Thoracic aorta (tissue), 2 donors: ENCODE measurements at regions not wholly inside any gene's neighbourhood (a gene's known extent, or its start where the extent isn't known, plus 50 kb on each side); places are given as distances from the start of the nearest gene placed in this dataset.

ENCODE experiments used
- ATAC-seq: fragments of 150-250 bp; one replicate; pipeline ENCODE4 v1.8.0; 2017; ENCODE audit warnings: low read depth; ENCODE audit not compliant: insufficient number of reproducible peaks, low FRiP score
- DNase-seq: peaks from one replicate; pipeline ENCODE4 v3.0.0-alpha.2; 2020; ENCODE audit warnings: low spot score
- H3K27ac ChIP-seq, 2 donors: fragments of 200-600 bp; sonication (generic); 1 replicate in 1 of 2; 2 replicates in 1 of 2; pipeline ENCODE4 v1.5.1; 2016; ENCODE audit warnings: mild to moderate bottlenecking in 2 of 2, moderate library complexity in 2 of 2
- H3K27me3 ChIP-seq: fragments of 200-600 bp; sonication (generic); replicated peaks from 2 replicates; pipeline ENCODE4 v1.6.0; 2016; ENCODE audit warnings: mild to moderate bottlenecking; ENCODE audit not compliant: insufficient read depth
- H3K36me3 ChIP-seq: fragments of 200-600 bp; sonication (generic); one replicate; pipeline ENCODE4 v1.5.1; 2016
- H3K4me1 ChIP-seq, 2 donors: fragments of 200-600 bp; sonication (generic); 1 replicate in 1 of 2; 2 replicates in 1 of 2; pipeline versions ENCODE4 v1.5.1 to v1.6.0; 2016; ENCODE audit warnings: low read depth in 2 of 2, mild to moderate bottlenecking in 1 of 2; ENCODE audit not compliant: control insufficient read depth in 1 of 2
- H3K4me3 ChIP-seq: fragments of 200-600 bp; sonication (generic); 2 replicates; pipeline ENCODE4 v1.5.1; 2016; ENCODE audit warnings: mild to moderate bottlenecking
- H3K9me3 ChIP-seq: fragments of 200-600 bp; sonication (generic); 2 replicates; pipeline ENCODE4 v1.5.1; 2016
- TF ChIP-seq, protein P1 (sequence below): fragments of 200-600 bp; sonication (generic); IDR thresholded peaks from one replicate; pipeline ENCODE4 v1.5.1; 2019; ENCODE audit warnings: antibody characterized with exemption

DNA sequence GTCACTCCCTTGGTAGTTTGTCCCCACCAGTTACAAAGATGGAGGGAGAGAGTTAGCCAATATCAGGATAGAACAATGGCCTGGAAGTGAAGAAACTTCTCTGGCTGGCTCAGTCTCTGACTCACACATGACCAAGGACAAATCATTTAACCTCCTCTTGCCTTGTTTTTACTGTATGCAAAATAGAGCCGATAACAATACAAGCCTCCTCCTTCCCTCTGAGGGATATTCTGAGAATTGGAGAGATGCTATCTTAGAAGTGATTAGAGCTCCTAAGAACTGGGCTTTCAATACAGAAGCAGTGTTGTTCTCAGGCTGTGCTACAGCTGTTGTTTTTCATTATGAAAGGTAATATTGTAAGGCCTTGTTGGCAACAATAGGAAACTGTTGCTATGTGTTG lies 87.7 kb upstream of the EGR2 start:
- ATAC-seq, result no peak
- TF ChIP-seq, protein P1, sequence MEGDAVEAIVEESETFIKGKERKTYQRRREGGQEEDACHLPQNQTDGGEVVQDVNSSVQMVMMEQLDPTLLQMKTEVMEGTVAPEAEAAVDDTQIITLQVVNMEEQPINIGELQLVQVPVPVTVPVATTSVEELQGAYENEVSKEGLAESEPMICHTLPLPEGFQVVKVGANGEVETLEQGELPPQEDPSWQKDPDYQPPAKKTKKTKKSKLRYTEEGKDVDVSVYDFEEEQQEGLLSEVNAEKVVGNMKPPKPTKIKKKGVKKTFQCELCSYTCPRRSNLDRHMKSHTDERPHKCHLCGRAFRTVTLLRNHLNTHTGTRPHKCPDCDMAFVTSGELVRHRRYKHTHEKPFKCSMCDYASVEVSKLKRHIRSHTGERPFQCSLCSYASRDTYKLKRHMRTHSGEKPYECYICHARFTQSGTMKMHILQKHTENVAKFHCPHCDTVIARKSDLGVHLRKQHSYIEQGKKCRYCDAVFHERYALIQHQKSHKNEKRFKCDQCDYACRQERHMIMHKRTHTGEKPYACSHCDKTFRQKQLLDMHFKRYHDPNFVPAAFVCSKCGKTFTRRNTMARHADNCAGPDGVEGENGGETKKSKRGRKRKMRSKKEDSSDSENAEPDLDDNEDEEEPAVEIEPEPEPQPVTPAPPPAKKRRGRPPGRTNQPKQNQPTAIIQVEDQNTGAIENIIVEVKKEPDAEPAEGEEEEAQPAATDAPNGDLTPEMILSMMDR, result no peak
- H3K27ac ChIP-seq, result no peak overlapping the region

DNA sequence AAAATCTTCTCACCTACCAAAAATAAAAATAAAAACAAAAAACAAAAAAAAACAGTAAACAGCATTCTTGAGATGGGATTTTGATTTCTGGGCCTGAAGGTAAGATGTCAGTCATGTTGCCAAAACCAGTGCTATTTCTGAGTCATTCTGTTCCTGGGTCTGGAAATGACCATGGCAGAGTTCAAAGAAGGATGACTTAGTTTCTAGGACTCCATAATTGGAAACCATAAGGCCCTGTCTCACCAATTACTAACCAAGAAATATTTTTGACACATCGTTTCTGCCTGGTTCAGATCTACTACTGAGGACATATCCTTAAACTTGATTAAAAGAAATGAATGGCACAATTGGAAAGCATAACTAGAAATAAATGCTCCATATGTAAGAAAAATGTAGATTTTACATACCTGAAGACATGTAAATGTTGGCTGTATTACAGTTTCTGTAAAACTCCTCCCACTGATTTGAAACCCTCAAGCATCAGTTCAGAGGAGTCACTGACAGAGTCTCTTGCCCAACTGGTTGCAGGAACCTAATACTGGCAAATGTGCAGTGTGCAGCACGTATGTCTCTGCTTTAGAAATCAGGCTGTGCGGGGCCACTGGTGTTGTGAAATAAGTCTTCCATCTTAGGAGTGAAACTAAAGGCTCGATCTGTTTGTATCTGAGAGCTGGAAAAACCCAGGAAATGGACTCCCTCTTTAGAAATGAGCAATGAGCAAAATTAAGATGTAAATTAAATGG lies 84.8 kb upstream of the EGR2 start:
- Histone ChIP-seq H3K27me3 (no peaks in the 10 kb centered on the region), H3K4me1 (no peaks in the 10 kb centered on the region), H3K27ac (no peak overlapping the region), H3K9me3 (no peaks in the 10 kb centered on the region), H3K36me3 (no peaks in the 10 kb centered on the region), H3K4me3 (no peak overlapping the region)
- no peak for ATAC-seq
- no peak for DNase-seq
- TF ChIP-seq, protein P1, result no peak

More for the DNA sequence above, 87.7 kb upstream of the EGR2 start:
- H3K4me1 ChIP-seq, result no peaks in the 10 kb centered on the region
- H3K36me3 ChIP-seq, result no peaks in the 10 kb centered on the region
- no peak overlapping the region for H3K4me3 ChIP-seq
- no peaks in the 10 kb centered on the region for H3K27me3 ChIP-seq
- no peak for DNase-seq
- H3K9me3 ChIP-seq, result no peaks in the 10 kb centered on the region

DNA sequence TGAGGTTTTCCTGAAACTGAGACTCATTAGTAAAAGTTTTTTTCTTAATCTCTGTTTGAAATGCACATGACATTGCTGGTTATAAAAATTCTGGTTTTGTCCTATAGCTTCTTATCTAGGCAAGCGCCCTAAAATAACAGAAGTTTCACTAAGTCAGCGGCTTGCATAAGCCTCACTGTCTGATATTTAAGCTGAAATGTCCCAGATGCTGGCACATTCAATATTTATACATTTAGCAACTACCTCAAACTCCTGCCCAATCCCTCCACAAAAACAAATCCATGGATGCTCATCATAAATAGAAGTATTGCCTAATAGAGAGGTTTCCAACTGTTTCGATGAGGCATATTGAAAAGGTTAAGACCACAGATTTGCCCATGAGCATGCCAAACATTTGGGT lies 83.1 kb upstream of the EGR2 start:
- Histone ChIP-seq H3K9me3 (no peaks in the 10 kb centered on the region), H3K4me3 (no peak overlapping the region), H3K27me3 (no peaks in the 10 kb centered on the region), H3K27ac (no peak overlapping the region), H3K36me3 (no peaks in the 10 kb centered on the region), H3K4me1 (no peaks in the 10 kb centered on the region)
- TF ChIP-seq, protein P1, result no peak
- no peak for ATAC-seq
- DNase-seq, result no peak

DNA sequence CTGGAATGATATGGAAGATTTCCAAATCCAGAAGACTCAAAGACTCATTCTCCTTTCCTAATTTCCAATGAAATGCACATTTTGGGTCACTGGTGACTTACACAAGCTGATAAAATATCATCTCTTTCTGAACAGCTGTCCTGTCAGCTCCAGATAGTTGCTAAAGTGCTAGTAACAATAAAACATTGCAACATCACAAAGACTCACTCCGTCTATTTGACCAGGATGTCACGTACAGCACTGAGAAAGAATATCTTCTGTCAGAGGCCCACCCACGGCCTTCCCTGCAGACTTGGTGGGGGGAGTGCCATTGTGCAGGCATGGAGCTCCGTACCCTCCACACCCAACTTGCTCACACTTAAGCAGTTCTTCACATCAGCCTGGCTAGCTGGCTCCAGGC lies 78.9 kb upstream of the EGR2 start:
- H3K4me3 ChIP-seq, result no peak overlapping the region
- no peak for ATAC-seq
- no peaks in the 10 kb centered on the region for H3K36me3 ChIP-seq
- TF ChIP-seq, protein P1, result no peak
- DNase-seq, result no peak
- H3K27me3 ChIP-seq, result no peaks in the 10 kb centered on the region
- H3K4me1 ChIP-seq, result no peaks in the 10 kb centered on the region
- H3K27ac ChIP-seq, result no peak overlapping the region
- no peaks in the 10 kb centered on the region for H3K9me3 ChIP-seq

DNA sequence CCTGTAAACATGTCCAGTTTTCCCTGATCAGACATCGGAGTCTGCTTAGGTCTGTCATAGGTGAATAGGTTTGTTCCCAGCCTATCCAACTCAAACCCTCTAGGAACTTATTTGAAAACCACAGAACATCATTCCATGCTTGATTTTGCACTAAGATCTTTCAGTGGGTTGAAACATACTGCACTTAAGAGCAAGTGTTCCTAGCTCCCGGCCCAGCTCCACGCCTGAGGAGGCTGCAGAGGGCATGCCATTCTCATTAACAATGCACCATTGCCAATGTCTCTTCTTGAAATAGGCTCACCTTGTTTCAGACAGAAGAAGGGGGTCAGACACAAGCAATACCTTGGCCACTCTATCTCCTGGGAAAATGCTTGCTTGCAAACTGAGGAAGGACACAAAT lies 78.0 kb upstream of the EGR2 start:
- Histone ChIP-seq H3K4me3 (no peak overlapping the region), H3K27me3 (no peaks in the 10 kb centered on the region), H3K36me3 (no peaks in the 10 kb centered on the region), H3K9me3 (no peaks in the 10 kb centered on the region), H3K4me1 (no peaks in the 10 kb centered on the region), H3K27ac (no peak overlapping the region)
- ATAC-seq, result no peak
- no peak for DNase-seq
- TF ChIP-seq, protein P1, result no peak
